CD14-positive monocyte (primary cell): ENCODE measurements at regions not wholly inside any gene's neighbourhood (a gene's known extent, or its start where the extent isn't known, plus 50 kb on each side); places are given as distances from the start of the nearest gene placed in this dataset.

Source experiments
- DNase-seq, 3 donors: peaks; one replicate each; pipeline ENCODE4 v3.0.0-alpha.2; 2011 to 2022
- H2AFZ ChIP-seq: 2 replicates; pipeline ENCODE4 v1.6.0; 2012; ENCODE audit warnings: mild to moderate bottlenecking, low read depth, low read length, inconsistent platforms; ENCODE audit not compliant: insufficient read depth, poor library complexity, severe bottlenecking
- H3K27ac ChIP-seq, 2 donors: 1 replicate in 1 of 2; 2 replicates in 1 of 2; pipeline ENCODE4 v1.5.1; 2012 to 2013; ENCODE audit warnings: low read length in 2 of 2, control low read depth in 1 of 2, inconsistent platforms in 1 of 2, low read depth in 1 of 2, mild to moderate bottlenecking in 1 of 2
- H3K27me3 ChIP-seq, 2 donors: one replicate each; pipeline versions ENCODE4 v1.6.0 to v1.6.1; 2011 to 2013; ENCODE audit warnings: low read length in 2 of 2; ENCODE audit not compliant: control insufficient read depth in 2 of 2, insufficient read depth in 2 of 2
- H3K36me3 ChIP-seq, 2 donors: replicated peaks in 1 of 2; 1 replicate in 1 of 2; 2 replicates in 1 of 2; pipeline versions ENCODE4 v1.5.1 to v1.6.1; 2012 to 2013; ENCODE audit warnings: low read length in 2 of 2, control low read depth in 1 of 2, inconsistent platforms in 1 of 2, mild to moderate bottlenecking in 1 of 2; ENCODE audit not compliant: insufficient read depth in 2 of 2, control insufficient read depth in 1 of 2
- H3K4me1 ChIP-seq, 2 donors: 1 replicate in 1 of 2; 2 replicates in 1 of 2; pipeline versions ENCODE4 v1.5.1 to v1.6.1; 2012 to 2013; ENCODE audit warnings: low read length in 2 of 2, control low read depth in 1 of 2, inconsistent platforms in 1 of 2, mild to moderate bottlenecking in 1 of 2, moderate library complexity in 1 of 2; ENCODE audit not compliant: insufficient read depth in 2 of 2, control insufficient read depth in 1 of 2
- H3K4me2 ChIP-seq: replicated peaks from 2 replicates; pipeline ENCODE3; 2012; ENCODE audit warnings: low read length, moderate library complexity, mild to moderate bottlenecking; ENCODE audit not compliant: poor library complexity, severe bottlenecking; ENCODE audit errors: extremely low read depth
- H3K4me3 ChIP-seq, 3 experiments: fragments of 200-600 bp in 1 of 3; sonication (generic) in 1 of 3; replicated peaks in 1 of 3; 1 replicate in 2 of 3; 2 replicates in 1 of 3; pipeline ENCODE4 v1.5.1; 2011 to 2013; ENCODE audit warnings: low read length in 3 of 3, mild to moderate bottlenecking in 3 of 3, control low read depth in 2 of 3, low read depth in 2 of 3, inconsistent platforms in 1 of 3, moderate library complexity in 1 of 3
- H3K79me2 ChIP-seq: 2 replicates; pipeline ENCODE4 v1.6.0; 2012; ENCODE audit warnings: mild to moderate bottlenecking, control low read depth, inconsistent platforms, low read length, moderate library complexity; ENCODE audit not compliant: insufficient read depth
- H3K9ac ChIP-seq: 2 replicates; pipeline ENCODE4 v1.6.0; 2017; ENCODE audit warnings: low read length, mild to moderate bottlenecking; ENCODE audit not compliant: insufficient read depth, poor library complexity, severe bottlenecking
- H3K9me3 ChIP-seq, 2 donors: replicated peaks in 1 of 2; 1 replicate in 1 of 2; 2 replicates in 1 of 2; pipeline versions ENCODE4 v1.5.1 to v1.6.1; 2012 to 2013; ENCODE audit warnings: low read length in 2 of 2, control low read depth in 1 of 2; ENCODE audit not compliant: control insufficient read depth in 1 of 2, insufficient read depth in 1 of 2
- H4K20me1 ChIP-seq: 2 replicates; pipeline ENCODE4 v1.6.0; 2012; ENCODE audit warnings: mild to moderate bottlenecking, low read length, control low read depth, moderate library complexity; ENCODE audit not compliant: insufficient read depth
- H3K27ac Mint-ChIP-seq, 7 donors: one replicate each; pipeline ENCODE4 v1.8.0; 2020; ENCODE audit warnings: mild to moderate bottlenecking in 7 of 7, mixed read lengths in 7 of 7, moderate library complexity in 6 of 7, inconsistent platforms in 2 of 7
- H3K27me3 Mint-ChIP-seq, 3 donors: one replicate each; pipeline ENCODE4 v1.8.0; 2021 to 2022; ENCODE audit warnings: low read depth in 3 of 3, mild to moderate bottlenecking in 3 of 3, mixed read lengths in 3 of 3, moderate library complexity in 3 of 3, inconsistent platforms in 1 of 3
- H3K36me3 Mint-ChIP-seq, 2 donors: one replicate each; pipeline ENCODE4 v1.8.0; 2020; ENCODE audit warnings: mixed read lengths in 2 of 2, inconsistent platforms in 1 of 2, mild to moderate bottlenecking in 1 of 2
- H3K4me1 Mint-ChIP-seq: one replicate; pipeline ENCODE4 v1.8.0; 2020; ENCODE audit warnings: mild to moderate bottlenecking, mixed read lengths
- H3K4me3 Mint-ChIP-seq, 2 donors: one replicate each; pipeline ENCODE4 v1.8.0; 2020; ENCODE audit warnings: mild to moderate bottlenecking in 2 of 2, mixed read lengths in 2 of 2, moderate library complexity in 1 of 2
- H3K9me3 Mint-ChIP-seq, 7 donors: one replicate each; pipeline ENCODE4 v1.8.0; 2020 to 2022; ENCODE audit warnings: mixed read lengths in 7 of 7, mild to moderate bottlenecking in 6 of 7, moderate library complexity in 6 of 7, inconsistent platforms in 2 of 7
- CTCF ChIP-seq: fragments of 200-600 bp; IDR thresholded peaks from one replicate; pipeline ENCODE4 v1.8.0; 2022; ENCODE audit warnings: antibody characterized with exemption, mild to moderate bottlenecking
- WGBS: methylation state at CpG from one replicate; pipeline ENCODE4 v1.1.5; 2013; ENCODE audit warnings: missing lambda C conversion rate; ENCODE audit not compliant: insufficient coverage; 5-methylcytosine and 5-hydroxymethylcytosine counted together
- intact Hi-C, 2 donors: fragments of 100-400 bp; cut with micrococcal nuclease; formaldehyde crosslinking; loops; one replicate each; pipeline versions ENCODE4 v1.15.0 to v1.15.1; 2023

- Mint-ChIP-seq H3K27me3 (peaks cover 0 to 4% (median 1%) of the 10 kb centered on the region in 3 donors), H3K4me1 (no peaks in the 10 kb centered on the region), H3K9me3 (peaks cover 10 to 31% (median 15%) of the 10 kb centered on the region in 7 donors), H3K36me3 (no peaks in the 10 kb centered on the region), H3K27ac (no peak overlapping the region), H3K4me3 (no peak overlapping the region)
- Histone ChIP-seq H3K4me2 (no peak overlapping the region), H3K27me3 (no peaks in the 10 kb centered on the region), H3K9me3 (peaks cover 12 to 17% of the 10 kb centered on the region in 2 donors), H3K4me1 (no peaks in the 10 kb centered on the region), H2AFZ (no peak overlapping the region), H3K36me3 (no peaks in the 10 kb centered on the region), H3K27ac (no peak overlapping the region), H3K4me3 (no peak overlapping the region), H3K79me2 (no peaks in the 10 kb centered on the region), H3K9ac (no peak overlapping the region), H4K20me1 (no peaks in the 10 kb centered on the region)
- intact Hi-C loops = no loop called here
- TF ChIP-seq CTCF = no peak
- WGBS = no CpG with 5 or more reads among the region's 5 CpGs
- DNase-seq = no peak
These were observed 287.4 kb upstream of the FOXK1 start for GRCh38 chr7:4394736-4395135.

- Histone ChIP-seq H3K9me3 (peaks cover 4 to 13% of the 10 kb centered on the region in 2 donors), H3K9ac (no peak overlapping the region), H2AFZ (no peak overlapping the region), H3K4me3 (no peak overlapping the region), H3K27ac (no peak overlapping the region), H3K4me1 (no peaks in the 10 kb centered on the region), H3K36me3 (no peaks in the 10 kb centered on the region), H3K79me2 (no peaks in the 10 kb centered on the region), H3K27me3 (no peaks in the 10 kb centered on the region), H4K20me1 (no peaks in the 10 kb centered on the region), H3K4me2 (no peak overlapping the region)
- WGBS = 93% methylated on average over 3 of the region's 4 CpGs
- Mint-ChIP-seq H3K4me3 (no peak overlapping the region), H3K4me1 (no peaks in the 10 kb centered on the region), H3K27me3 (peaks cover 0 to 2% (median 1%) of the 10 kb centered on the region in 3 donors), H3K27ac (no peak overlapping the region), H3K9me3 (peaks cover 5 to 25% (median 13%) of the 10 kb centered on the region in 7 donors), H3K36me3 (no peaks in the 10 kb centered on the region)
- intact Hi-C loops = no loop called here
- TF ChIP-seq CTCF = no peak
- no peak for DNase-seq
These were observed 283.0 kb upstream of the FOXK1 start for GRCh38 chr7:4399121-4399520.
